ENCODE measurements at regions not wholly inside any gene's neighbourhood (a gene's known extent, or its start where the extent isn't known, plus 50 kb on each side); places are given as distances from the start of the nearest gene placed in this dataset.
"Not testable (repeated sequence)": the region's sequence is repeated elsewhere in the genome, so short reads cannot be mapped to it uniquely, and the experiment has no call there.

DNA sequence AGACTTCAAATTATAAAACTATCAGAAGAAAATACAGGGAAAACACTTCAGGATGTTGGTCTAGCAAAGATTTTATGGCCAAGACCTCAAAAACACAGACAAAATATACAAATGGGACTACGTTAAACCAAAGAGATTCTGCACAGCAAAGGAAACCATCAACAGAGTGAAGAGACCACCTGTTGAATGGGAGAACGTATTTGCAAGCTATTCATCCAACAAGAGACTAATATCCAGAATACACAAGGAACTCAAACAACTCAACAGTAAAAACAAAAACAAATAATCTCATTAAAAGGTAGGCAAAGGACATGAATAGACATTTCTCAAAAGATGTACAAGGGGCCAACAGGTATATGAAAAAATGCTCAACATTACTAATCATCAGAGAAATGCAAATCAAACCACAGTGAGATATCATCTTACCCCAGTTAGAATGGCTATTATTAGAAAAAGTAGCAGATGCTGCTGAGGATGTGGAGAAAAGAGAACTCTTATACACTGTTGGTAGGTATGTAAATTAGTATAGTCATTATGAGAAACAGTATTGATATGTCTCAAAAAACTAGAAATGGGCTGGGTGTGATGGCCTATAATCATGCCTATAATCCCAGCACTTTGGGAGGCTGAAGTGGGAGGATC, 112.6 kb downstream of the LRIG2 start:
- no peak for DNase-seq

DNA sequence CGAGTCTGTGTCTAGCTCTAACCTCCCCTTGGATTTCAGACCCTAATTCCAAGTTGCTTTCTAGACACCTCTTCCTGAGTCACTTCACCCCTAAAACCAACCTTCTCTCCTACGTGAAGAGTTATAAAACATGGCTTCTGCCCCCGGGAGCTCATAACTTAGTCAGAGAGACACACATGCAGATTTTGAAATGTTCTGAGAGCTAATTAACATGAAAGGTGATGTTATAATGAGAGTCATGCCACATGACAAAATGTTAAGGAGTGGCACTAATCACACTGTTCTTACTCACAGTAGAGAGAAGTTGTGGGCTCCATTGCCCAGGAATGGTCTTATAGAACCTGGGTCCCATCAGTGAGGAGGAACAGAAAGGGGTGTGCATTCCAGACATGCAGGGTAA, 117.1 kb downstream of the LRIG2 start:
- DNase-seq: no peak

DNA sequence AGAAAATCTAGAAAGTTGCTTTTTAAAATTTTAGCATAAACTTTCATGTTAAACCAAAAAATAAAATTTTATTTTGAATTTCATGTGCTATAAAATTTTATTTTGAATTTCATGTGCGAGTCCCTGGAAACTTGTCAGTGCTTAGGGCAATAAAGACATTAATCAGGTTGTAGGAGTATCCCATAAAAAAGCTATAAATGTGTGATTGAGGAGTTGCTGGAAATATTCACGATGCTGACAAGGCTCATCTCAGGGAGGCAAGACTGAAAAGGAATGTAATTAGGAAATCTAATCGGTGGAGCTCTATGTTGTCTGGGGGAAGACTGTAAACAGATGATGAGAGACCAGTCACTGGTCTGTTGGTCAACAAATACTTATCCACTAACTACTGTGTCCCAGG, 117.9 kb downstream of the LRIG2 start:
- DNase-seq: no peak

DNA sequence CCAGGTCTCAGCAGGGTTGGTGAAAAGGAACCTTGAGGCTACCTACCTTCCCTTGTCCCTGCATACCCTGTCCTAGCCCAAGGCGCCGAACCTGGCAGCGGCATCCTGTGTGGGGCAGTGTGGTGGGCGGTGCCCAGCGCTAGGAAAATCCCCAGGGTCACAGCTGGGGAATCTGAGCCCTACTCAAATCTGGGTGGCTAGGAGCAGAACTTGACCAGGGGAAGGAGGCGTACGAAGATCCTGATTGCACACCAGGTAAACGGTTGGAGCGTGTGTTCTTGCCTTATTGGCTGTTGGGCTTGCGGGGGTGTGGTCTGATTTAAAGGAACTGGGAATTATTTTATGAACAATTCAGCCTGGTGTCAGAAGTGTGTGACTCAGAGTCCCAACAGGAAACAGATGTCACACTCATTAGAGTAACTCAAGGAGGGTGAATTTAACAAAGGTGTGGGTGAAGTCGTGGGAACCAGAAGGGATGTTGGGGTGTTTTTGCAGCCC, 118.6 kb downstream of the LRIG2 start:
- DNase-seq: no peak

DNA sequence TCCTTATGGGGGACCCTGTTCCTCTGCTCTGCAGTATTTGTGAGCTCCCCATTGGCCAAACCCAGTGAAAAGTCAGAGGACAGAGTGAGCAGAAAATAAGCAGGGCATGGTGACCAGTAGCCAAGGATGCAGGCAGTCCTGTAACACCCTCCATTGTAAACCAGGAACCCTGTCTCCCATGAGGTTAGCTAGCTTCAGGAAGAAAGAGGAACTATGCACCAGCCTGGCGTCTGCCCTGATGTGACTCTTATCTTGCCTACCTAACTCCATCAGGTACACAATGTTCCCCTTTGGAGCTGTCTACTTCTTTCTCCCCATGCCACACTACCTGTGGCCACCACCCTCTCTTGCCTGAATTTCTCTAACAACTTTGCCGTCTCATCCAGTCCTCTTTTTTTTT, 119.2 kb downstream of the LRIG2 start:
- DNase-seq: no peak

DNA sequence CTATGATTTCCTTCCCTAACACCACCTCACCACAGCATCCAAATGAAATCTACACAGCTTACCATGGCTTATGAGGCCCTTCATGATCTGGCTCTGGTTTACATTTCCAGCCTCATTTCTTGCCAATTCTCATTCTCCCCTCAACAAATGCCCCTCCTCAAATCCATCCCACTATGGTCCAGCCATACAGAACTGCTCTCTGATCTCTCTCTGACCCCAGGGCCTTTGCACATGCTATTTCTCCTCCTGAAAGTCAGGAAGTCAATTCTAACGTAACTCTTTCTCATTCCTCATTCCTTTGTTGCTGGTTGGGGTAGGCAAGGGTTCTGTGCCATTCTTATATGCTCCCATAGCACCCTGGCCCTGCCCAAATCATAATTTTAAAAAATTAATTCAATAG, 120.0 kb downstream of the LRIG2 start:
- no peak for DNase-seq

DNA sequence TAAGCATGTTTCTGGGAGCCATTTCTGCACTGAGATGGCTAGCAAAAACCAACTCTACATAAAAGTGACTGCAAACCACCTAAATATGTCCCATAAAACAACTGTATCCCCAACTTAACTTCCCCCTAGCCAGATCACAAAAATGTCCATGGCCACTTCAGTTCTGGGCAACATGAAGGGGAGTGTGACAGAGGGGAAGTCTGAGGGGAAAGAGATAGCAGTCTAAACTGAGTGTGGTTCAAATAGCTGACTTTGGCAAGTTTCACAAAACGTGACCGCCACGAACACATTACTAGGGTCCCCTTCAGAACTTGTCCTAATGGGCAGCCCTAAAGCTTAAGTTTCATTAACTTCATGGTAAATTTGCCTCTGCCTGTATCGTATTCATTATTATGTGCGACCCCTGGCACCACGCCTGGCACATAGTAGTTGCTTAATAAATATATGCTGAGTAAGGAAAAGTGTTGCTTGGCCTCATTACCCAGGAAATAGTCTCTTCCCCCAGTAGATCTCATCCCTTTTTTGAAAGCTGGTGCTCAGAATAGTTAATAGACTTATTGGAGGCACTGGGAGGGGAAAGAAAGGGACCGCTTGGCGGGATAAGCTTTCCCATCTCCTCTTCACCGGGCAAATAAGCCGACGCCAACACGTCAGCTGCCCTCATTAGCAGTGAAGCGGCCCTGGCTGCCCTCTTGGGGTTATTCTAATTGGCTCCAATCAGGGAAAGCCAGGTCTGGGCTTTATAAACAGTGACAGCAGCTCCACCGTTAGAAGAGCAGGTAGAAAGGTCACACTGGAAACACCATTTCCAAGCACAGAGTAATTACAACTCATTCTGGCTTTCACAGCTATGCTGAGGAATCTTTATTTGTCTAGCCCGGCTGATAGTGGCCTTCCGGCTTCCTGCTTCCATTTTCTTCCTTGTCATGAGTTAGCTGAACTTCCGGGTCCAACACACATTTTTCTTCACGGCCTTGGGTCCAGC, 122.1 kb downstream of the LRIG2 start:
- DNase-seq: no peak

DNA sequence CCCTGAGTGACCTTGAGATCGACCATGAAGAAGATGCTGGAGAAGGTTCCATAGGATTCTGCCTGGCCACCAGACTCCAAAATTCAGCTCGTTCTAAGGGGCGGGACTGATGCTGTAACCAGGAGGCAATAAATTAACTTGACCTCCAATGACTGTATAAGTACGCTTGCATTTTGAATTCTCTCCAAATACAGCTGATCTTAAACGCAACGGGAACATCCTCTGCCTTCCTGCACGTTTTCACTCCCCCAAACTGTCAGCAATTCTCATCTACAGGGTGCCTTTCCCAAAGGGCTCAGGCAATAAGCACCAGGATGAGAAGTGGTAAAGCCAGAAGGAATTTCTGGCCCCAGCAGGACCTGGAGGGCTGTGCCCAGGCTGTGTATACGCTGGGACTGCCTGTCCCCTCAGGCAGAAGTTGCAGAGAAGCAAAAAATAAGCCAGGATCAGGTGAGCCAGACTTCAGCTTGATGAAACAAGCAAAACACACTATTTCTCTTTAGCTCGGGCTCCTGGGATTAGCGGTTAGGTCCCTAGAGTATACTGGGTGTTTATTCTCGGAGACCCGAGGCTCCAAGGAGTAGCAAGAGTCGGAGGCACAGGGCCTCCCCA, 124.8 kb downstream of the LRIG2 start:
- DNase-seq: peak in 1 of 3 donors; percentile 62

DNA sequence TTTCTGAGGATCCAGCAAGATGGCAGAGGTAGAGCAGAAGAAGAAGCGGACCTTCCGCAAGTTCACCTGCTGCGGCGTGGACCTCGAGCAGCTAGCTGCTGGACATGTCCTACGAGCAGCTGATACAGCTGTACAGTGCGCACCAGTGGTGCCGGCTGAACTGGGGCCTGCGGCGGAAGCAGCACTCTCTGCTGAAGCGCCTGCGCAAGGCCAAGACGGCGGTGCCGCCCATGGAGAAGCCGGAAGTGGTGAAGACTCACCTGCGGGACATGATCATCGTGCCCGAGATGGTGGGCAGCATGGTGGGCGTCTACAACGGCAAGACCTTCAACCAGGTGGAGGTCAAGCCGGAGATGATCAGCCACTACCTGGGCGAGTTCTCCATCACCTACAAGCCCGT, 125.8 kb downstream of the LRIG2 start:
- DNase-seq: no peak

DNA sequence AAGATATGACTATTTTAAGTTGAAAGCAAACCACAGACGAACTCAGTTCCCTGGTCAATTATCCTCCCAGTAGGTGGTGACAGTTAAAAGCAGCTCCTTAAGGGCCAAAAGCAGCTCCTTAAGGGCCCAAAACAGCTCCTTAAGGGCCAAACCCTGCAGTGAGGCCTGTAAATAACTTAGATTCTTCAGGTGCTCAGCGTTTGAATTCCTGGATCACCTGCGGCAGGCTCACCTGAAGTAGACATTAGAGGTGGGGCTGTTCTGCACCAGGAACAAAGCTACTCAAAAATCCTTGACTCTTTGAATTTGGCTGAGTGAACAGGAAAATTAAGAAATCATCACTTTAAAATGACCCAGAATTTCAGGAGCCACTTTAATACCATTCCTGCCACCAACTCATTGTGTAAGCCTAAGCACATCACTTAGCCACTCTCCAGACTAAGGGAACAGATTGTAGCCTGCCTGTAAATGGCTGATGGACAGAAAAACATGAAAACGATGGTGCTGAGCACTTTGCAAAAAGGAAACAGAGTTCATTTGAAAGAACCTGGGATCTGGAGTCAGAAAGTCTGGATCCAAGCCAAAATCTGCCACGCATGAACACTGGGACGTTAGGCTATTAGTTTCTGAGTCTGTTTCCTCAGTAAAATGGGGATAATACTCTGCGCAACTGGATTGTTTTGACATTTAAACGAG, 126.9 kb downstream of the LRIG2 start:
- DNase-seq: no peak

DNA sequence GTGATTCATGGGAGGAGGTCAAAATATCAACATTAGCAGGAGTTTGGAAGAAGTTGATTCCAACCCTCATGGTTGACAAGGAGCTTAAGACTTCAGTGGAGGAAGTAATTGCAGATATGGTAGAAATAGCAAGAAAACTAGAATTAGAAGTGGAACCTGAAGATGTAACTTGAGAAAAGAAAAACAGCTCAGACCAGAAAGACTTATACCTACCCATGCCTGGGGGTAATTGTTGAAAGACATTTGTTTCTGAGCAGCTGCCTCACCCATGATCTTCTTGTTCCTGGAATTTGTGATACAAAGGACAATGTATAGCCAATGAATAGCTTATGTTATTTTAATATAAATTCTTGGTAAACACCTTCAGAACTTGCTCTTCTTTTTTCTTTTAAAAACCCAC, 128.6 kb downstream of the LRIG2 start:
- DNase-seq: no peak

DNA sequence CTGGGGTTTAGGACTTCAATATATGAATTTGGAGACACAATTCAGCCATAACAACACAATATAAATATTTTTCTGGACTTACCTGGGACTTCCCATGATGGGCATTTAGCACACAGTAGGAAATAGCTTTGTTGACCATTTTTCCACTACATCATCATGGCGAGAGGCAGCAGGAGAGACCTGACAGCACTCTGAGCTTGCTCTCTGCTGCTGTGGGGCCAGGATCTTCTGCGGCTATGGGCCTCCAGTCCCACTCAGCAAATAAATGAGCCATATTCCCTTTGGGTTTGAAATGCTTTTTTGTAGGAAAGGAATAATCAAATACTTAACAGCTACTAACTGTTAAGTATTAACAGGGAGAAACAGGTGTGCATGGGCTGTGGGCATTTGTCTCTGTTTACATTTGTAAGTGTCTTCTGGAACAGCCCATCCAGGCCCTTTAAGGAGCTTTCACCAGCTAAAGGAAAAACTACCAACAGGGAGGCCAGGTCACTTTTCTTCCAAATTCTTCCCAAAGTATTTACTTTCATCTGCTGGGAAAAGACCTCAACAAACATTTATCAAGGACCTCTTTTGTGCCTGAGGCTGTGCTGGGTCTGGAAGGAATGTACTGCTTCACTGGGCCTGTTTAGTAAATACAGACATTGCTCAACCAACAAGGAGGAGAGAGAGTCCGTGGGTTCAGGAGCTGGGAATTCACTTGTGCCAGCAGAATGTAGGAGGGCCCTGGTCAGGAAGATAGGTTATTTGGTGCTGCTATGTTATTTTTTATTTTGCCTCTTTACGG, 133.2 kb downstream of the LRIG2 start:
- no peak for DNase-seq

DNA sequence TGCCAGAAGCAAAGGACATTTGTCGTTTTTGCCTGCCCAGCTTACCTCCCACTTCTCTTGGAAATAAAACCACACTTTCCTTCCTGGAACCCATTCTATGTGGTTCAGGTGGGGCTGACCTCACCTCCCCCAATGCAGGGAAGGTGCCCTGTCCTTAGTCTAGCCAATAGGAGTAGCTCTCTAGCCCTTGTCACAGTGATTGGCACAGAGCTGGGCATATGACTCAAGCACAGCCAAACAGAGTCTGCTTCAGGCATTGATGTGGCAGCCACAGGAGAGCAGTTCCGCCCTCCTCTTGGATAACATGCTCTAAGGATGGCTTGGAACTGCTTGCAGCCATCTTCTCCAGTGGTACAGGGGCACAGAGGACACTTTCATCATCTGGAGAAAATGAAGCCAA, 134.0 kb downstream of the LRIG2 start:
- no peak for DNase-seq

DNA sequence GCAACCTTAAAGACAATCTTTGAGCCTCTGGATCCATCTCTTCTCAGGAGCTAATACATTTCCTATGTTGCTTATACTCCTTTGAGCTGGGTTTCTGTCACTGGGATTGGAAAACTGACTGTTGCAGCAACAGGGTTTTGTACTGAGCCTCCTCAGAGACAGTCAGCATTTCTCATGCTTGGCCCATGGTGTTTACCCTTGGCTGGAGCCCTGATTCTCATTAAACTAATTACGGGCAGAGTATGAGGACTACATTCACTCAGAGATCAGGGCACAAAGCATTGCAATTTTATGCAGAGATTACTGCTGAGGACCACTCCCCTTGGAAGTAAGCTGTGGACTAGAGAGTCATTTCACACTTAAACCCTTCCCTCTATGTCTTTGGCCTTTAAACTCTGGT, 134.5 kb downstream of the LRIG2 start:
- no peak for DNase-seq

DNA sequence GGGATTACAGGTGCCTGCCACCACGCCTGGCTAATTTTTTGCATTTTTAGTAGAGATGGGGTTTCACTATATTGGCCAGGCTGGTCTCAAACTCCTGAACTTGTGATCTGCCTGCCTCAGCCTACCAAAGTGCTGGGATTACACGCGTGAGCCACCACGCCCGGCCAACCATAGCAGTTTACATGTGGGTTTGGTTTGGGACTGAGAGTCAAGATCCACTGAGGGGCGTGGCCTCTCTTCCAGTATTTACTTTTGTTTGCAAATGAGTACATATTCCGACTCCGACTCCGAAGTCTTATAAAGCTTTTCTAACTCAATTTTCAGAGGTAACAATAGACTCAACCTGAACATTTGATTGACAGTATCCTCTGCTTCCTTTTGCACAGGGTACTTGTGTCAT, 135.4 kb downstream of the LRIG2 start:
- not testable (repeated sequence) for DNase-seq

DNA sequence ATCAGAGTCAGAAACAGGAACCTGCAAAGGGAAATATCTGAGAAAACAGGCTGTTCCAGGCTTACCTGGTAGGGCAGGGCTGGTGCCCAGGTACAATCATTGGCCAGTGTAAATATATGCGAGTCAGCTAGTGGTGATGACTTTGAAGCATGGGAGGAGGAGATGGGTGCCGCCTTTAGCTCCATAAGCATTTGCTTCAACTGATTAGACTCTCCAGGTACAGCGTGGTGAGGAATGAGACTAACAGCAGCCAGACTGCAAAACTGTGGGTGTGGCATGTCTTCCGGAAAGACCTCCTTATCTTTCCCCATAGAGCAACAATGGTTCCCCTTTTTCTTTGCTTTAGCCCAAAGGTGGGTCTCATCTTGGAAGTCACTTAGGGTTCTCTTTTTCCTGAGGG, 137.2 kb downstream of the LRIG2 start:
- no peak for DNase-seq

DNA sequence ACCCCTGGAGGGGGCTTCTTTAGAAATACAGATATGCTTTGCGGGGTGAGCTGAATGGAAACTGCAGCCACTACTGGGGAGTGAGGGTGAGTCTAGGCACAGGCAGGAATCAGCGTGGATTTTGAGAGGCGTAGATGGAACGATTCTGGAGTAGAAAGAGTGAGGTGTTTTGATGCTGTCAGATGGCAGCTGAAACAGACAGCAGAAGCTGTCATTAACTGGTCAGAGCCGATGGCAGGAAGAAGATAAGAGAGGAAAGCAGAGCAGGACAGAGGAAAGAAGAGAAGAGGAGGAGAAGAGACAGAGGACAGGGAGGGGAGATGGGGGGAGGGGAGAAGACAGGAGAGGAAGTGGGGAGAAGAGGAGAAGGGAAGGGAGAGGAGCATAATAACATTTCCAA, 138.5 kb downstream of the LRIG2 start:
- no peak for DNase-seq

DNA sequence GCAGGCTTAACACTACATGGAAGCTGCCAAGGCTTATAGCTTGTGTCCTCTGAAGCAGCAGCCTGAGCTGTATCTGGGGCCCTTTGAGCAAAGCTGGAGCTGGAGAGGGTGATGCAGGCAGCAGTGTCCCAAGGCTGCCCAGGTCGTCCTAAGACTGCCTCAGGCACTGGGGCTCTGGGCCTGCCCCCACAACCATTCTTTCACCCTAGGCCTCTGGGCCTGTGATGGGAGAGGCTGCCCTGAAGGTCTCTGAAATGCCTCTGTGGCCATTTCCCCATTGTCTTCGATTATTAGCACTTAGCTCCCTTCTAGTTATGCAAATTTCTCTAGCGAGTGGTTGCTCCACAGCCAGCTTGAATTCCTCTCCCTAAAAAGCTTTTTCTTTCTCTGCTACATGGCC, 142.0 kb downstream of the LRIG2 start:
- DNase-seq: no peak

DNA sequence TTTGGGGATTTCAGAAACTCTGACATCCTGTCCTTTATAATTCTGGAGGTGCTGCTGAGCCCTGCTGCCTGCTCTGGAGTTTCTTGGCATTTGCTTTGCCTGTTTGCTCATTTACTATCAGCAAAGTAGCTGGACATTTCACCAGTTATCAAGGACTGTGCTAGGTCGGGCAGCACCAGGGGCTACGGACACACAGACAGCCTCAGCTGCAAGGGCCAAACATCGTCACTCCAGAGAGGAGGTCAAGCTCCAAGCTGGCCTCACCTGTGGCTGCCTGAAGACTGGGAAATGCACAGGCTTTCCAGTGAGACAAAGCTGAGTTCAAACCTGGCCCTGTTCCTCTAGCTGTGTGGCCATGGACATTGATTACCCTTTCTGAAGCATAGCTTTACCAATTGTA, 143.7 kb downstream of the LRIG2 start:
- no peak for DNase-seq

DNA sequence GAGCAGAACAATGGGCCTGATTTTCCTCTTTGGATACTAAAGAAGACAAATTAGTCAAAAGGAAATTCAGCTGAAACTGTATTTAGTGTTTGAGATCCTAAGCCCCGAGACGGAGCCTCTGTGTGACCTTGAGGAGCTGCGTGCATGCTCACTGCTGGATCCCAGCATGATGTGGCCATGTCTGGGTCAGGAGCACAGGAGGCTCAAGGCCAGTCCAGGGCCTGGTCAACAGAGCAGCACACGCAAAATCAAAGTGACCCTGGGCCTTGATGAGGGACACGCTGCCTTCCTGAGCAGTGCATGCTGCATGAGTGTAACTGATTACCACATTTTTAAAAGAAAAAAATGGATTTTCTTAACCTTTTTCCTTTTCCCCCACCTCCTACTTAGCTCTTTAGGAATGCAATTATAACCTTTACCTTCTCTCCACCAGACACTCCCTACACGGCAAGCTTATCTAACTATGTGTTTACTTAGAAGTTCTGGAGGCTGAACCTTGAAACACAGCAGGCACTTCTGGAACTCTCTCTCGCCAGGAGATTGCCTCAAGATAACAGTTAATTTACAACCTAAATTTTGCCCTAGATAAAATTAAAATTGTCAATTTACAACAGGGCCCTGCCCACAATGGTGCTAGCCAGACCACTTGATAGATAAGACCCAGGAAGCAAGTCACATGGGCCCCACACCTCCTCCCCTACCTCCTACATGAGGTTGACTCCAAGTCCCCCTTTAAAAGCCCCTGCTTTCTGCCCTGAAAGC, 144.6 kb downstream of the LRIG2 start:
- DNase-seq: no peak

DNA sequence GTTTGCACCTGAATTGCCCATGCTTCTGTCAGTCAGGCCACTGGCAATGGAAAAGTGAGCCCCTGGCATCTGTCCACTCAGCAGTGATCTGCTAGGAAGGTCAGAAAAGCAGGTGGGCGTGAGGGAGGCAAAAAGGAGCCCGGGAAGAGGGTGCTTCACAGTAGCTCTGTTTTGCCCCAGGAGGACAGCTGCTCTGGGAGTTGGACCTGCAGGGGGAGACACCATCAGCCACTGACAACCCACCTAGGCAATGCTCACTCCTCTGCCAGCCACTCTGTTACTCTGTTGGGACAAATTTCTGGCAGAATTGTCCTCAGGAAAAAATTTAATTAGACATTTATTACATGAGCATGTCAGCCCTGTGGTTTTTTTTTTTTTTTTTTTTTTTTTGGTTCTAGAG, 146.4 kb downstream of the LRIG2 start:
- DNase-seq: no peak
